ENCODE measurements at regions not wholly inside any gene's neighbourhood (a gene's known extent, or its start where the extent isn't known, plus 50 kb on each side); places are given as distances from the start of the nearest gene placed in this dataset.

GRCh38 chr1:216826214-216826613 is 103.0 kb upstream of the ESRRG start:
- no peak for DNase-seq
- no peak overlapping the region for H3K27ac Mint-ChIP-seq
- H3K4me1 Mint-ChIP-seq (ENCODE audit: low read depth) = no peaks in the 10 kb centered on the region
- H3K36me3 Mint-ChIP-seq (ENCODE audit: low read depth) = no peaks in the 10 kb centered on the region
- H3K9me3 Mint-ChIP-seq = peaks cover 5% of the 10 kb centered on the region
- no peaks in the 10 kb centered on the region for H3K27me3 Mint-ChIP-seq
- no peak overlapping the region for H3K4me3 Mint-ChIP-seq

DNA sequence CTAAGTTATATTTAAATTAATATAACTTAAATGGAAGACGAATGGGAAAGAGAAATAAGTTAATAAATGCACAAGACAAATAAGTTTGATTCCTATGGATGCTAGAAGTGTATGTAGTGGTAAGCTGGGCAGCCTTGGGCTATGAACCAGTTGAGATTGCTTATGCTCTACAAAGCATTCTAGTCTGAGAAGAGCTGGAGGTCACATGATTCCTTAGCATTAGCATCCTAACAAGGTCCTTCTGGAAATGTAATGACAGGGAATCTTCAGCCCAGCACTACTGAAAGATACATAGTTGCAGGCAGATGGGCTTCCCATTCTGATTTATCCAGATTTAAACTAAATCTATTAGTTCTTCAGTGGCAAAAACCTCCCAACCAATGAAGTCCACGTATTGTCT is 102.3 kb upstream of the ESRRG start:
- Mint-ChIP-seq H3K9me3 (peaks cover 5% of the 10 kb centered on the region), H3K27me3 (no peaks in the 10 kb centered on the region), H3K4me1 (ENCODE audit: low read depth) (no peaks in the 10 kb centered on the region), H3K36me3 (ENCODE audit: low read depth) (no peaks in the 10 kb centered on the region), H3K27ac (no peak overlapping the region), H3K4me3 (no peak overlapping the region)
- DNase-seq = no peak

- Mint-ChIP-seq H3K4me1 (ENCODE audit: low read depth) (no peaks in the 10 kb centered on the region), H3K9me3 (peaks cover 3% of the 10 kb centered on the region), H3K36me3 (ENCODE audit: low read depth) (no peaks in the 10 kb centered on the region), H3K4me3 (no peak overlapping the region), H3K27ac (no peak overlapping the region), H3K27me3 (no peaks in the 10 kb centered on the region)
- no peak for DNase-seq
These were observed 101.3 kb upstream of the ESRRG start for GRCh38 chr1:216824511-216824910.

DNA sequence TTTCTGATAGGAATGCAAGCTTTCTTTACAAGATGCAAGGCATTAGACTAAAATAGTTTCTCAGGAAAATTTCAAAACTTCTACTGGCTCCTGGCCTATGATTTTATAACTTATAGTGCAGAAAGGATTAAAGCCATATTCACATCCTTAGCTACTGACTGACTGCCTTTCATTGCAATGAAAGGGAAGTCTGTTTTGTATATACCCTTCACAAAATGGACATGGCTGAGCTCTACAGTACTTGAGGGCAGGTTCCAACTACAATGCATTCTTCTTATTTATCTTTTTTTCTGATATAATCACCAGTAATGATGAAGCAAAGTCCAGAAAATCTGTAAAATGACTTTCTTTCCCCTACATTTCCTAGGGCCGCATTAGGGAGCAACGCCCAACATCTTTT is 100.5 kb upstream of the ESRRG start:
- no peak overlapping the region for H3K27ac Mint-ChIP-seq
- no peaks in the 10 kb centered on the region for H3K27me3 Mint-ChIP-seq
- no peak overlapping the region for H3K4me3 Mint-ChIP-seq
- peaks cover 3% of the 10 kb centered on the region for H3K9me3 Mint-ChIP-seq
- no peaks in the 10 kb centered on the region for H3K4me1 Mint-ChIP-seq (ENCODE audit: low read depth)
- DNase-seq = no peak
- no peaks in the 10 kb centered on the region for H3K36me3 Mint-ChIP-seq (ENCODE audit: low read depth)

- H3K27ac Mint-ChIP-seq = no peak overlapping the region
- H3K4me3 Mint-ChIP-seq = no peak overlapping the region
- DNase-seq = no peak
- H3K9me3 Mint-ChIP-seq = peaks cover 3% of the 10 kb centered on the region
- no peaks in the 10 kb centered on the region for H3K4me1 Mint-ChIP-seq (ENCODE audit: low read depth)
- H3K27me3 Mint-ChIP-seq = no peaks in the 10 kb centered on the region
- no peaks in the 10 kb centered on the region for H3K36me3 Mint-ChIP-seq (ENCODE audit: low read depth)
These were observed 99.3 kb upstream of the ESRRG start for GRCh38 chr1:216822480-216822879.

DNA sequence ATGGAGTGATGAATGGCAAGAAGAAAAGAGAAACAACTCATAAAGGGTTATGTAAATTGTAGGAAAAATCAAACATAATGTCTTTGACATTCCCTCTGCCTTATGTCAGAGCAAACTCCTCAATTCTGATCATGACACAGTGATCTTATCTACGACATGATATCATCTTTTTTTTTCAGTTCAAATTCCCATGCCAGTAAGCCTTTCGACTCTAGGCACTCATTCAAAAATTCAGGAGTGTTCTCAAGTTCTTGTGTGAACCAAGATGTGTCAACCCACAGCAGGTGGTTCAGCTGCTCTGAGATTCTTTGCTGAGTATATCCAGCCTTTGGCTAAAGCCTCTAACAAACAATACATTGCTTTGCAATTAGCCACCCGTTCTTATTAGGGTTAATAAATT is 97.1 kb upstream of the ESRRG start:
- no peak for DNase-seq
- H3K4me1 Mint-ChIP-seq (ENCODE audit: low read depth) = no peaks in the 10 kb centered on the region
- H3K27ac Mint-ChIP-seq = no peak overlapping the region
- H3K27me3 Mint-ChIP-seq = no peaks in the 10 kb centered on the region
- peaks cover 3% of the 10 kb centered on the region for H3K9me3 Mint-ChIP-seq
- H3K4me3 Mint-ChIP-seq = no peak overlapping the region
- H3K36me3 Mint-ChIP-seq (ENCODE audit: low read depth) = no peaks in the 10 kb centered on the region

GRCh38 chr1:216818284-216818683 is 95.1 kb upstream of the ESRRG start:
- Mint-ChIP-seq H3K27me3 (no peaks in the 10 kb centered on the region), H3K9me3 (peaks cover 3% of the 10 kb centered on the region), H3K36me3 (ENCODE audit: low read depth) (no peaks in the 10 kb centered on the region), H3K4me1 (ENCODE audit: low read depth) (no peaks in the 10 kb centered on the region), H3K27ac (no peak overlapping the region), H3K4me3 (no peak overlapping the region)
- DNase-seq = no peak

DNA sequence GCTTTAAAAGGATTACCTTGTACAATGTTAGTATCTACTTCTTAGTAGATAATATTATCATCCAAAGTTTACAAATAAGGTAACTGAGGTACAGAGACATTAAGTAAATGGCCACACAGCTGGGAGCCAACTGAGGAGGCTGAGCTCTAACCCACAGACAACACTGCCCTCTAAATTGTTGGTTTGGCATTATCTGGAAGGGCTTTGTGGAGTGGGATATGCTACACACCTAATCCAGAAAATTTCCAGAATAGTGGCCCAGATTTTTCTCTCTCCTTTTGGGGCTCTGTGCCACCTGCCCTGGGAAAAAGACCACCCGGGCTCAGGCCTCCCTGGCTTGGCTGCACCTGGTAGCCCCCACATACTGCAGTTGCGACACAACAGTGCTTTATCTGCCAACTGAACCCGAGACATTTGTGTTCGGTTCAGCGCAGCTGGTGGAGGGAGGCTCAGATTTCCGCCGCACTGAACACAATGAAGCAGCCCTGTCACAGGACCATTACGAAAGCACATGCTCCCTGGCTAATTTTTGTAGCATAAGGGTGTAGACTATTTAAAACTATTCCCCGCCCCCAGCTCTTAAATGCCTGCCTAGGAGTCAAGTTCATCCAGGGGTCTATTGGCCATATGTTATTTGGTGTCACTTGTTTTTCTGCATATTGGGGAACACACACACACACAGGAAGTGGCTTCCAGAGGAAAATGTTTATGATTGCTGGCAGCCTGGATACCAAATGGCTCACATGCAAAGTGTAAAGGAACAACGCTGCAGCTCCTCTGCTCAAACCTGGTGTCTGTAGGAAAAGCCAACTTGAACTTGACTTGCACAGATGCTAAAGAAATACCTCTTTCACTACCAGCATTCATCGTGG is 92.3 kb upstream of the ESRRG start:
- H3K9me3 Mint-ChIP-seq = no peaks in the 10 kb centered on the region
- no peak for DNase-seq
- H3K36me3 Mint-ChIP-seq (ENCODE audit: low read depth) = no peaks in the 10 kb centered on the region
- H3K4me3 Mint-ChIP-seq = no peak overlapping the region
- no peaks in the 10 kb centered on the region for H3K4me1 Mint-ChIP-seq (ENCODE audit: low read depth)
- no peak overlapping the region for H3K27ac Mint-ChIP-seq
- H3K27me3 Mint-ChIP-seq = no peaks in the 10 kb centered on the region

DNA sequence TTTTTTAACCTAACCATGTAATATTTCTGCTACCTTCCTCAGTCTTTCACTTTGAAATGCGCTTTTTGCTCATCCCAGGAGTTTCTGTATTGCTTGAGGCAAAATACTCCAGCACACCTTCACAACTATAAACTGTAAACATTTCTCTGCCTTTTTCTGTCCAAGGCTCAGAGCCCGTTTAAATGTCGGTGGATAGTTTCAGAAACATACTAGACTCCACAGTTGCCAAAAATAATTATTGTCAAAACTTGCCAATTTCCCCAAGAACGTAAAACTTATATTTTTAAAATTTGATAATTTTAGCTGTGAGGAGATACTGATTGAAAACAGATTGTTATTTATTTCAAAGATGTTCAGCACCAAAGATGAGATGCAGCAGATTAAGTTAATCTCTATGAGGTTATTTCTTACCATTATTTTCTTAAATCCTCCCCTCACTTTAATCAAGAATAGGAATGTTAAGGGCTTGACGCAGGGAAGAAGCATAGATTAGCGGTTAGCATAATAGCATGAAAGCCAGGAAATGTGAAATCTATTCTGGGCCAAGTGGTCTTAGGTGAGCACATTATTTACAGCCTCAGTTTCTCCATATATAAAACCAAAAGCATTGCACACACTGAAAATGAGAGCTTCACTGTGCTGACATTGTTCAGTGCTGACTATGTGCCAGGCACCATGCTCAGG is 91.5 kb upstream of the ESRRG start:
- no peaks in the 10 kb centered on the region for H3K27me3 Mint-ChIP-seq
- H3K27ac Mint-ChIP-seq = no peak overlapping the region
- no peak for DNase-seq
- no peaks in the 10 kb centered on the region for H3K36me3 Mint-ChIP-seq (ENCODE audit: low read depth)
- H3K9me3 Mint-ChIP-seq = no peaks in the 10 kb centered on the region
- no peak overlapping the region for H3K4me3 Mint-ChIP-seq
- H3K4me1 Mint-ChIP-seq (ENCODE audit: low read depth) = no peaks in the 10 kb centered on the region

DNA sequence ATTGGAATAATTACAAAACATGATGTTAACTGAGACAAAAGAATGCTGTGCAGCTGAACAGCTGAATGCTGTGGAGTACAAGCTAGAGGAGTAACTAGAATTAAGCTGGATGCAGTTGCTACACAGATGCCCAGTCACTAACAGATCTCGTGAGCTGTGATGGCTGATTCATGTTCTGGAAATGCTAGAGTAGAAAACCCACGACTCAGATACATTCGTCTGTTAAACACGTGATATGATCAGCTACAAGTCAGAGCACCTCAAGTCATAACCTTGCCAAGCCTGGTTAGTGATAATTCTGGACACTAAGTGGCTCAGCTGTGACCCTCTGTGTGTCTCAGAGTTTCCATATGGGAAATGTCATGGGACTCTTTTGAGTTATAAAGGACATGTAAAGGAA is 89.7 kb upstream of the ESRRG start:
- H3K36me3 Mint-ChIP-seq (ENCODE audit: low read depth) = no peaks in the 10 kb centered on the region
- no peaks in the 10 kb centered on the region for H3K27me3 Mint-ChIP-seq
- H3K27ac Mint-ChIP-seq = no peak overlapping the region
- H3K4me1 Mint-ChIP-seq (ENCODE audit: low read depth) = no peaks in the 10 kb centered on the region
- H3K4me3 Mint-ChIP-seq = no peak overlapping the region
- DNase-seq = no peak
- no peaks in the 10 kb centered on the region for H3K9me3 Mint-ChIP-seq

DNA sequence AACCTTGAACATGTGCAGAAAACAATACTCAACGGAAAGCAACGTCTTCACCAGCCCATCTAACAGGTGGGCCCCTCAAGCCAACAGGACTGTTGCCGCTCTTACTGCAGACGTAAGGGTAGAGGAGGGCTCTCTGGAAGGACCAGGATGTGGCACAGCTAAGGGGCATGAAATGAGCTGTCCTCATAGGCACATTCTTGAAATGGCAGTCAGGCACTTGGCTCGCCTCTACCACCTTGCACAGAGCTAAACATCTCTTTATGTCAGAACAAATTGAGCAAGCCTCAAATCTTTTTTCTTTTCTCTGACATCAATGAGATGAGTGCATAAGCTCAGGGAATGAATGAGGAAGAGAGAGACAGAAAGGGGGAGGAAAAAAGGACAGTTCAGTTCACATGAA is 86.4 kb upstream of the ESRRG start:
- no peaks in the 10 kb centered on the region for H3K36me3 Mint-ChIP-seq (ENCODE audit: low read depth)
- no peak overlapping the region for H3K27ac Mint-ChIP-seq
- no peak for DNase-seq
- no peak overlapping the region for H3K4me3 Mint-ChIP-seq
- no peaks in the 10 kb centered on the region for H3K4me1 Mint-ChIP-seq (ENCODE audit: low read depth)
- H3K9me3 Mint-ChIP-seq = peaks cover 2% of the 10 kb centered on the region
- no peaks in the 10 kb centered on the region for H3K27me3 Mint-ChIP-seq

- Mint-ChIP-seq H3K4me1 (ENCODE audit: low read depth) (no peaks in the 10 kb centered on the region), H3K36me3 (ENCODE audit: low read depth) (no peaks in the 10 kb centered on the region), H3K27ac (no peak overlapping the region), H3K27me3 (no peaks in the 10 kb centered on the region), H3K9me3 (peaks cover 2% of the 10 kb centered on the region), H3K4me3 (no peak overlapping the region)
- DNase-seq = no peak
These were observed 84.5 kb upstream of the ESRRG start for GRCh38 chr1:216807696-216808095.

DNA sequence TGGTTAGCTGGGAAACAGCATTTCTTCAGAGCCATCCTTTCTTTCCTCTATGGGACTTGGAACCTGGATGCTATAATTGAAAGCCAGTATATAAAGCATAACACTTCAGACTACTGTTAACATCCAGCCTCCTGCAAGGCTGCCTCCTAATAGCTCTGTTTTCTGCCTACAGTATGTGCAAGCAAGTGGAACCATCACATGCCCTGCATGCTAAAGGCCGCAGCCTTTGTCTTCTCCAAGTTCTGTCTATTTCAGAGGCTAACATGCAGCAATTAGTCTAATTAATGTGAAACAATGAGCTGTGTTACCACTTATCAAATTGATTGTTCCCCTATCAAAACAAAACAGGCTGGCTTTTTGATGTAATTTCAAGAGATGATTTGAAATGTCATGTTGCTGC is 82.7 kb upstream of the ESRRG start:
- H3K4me3 Mint-ChIP-seq = no peak overlapping the region
- H3K27me3 Mint-ChIP-seq = no peaks in the 10 kb centered on the region
- no peaks in the 10 kb centered on the region for H3K36me3 Mint-ChIP-seq (ENCODE audit: low read depth)
- DNase-seq = no peak
- H3K4me1 Mint-ChIP-seq (ENCODE audit: low read depth) = no peaks in the 10 kb centered on the region
- peaks cover 2% of the 10 kb centered on the region for H3K9me3 Mint-ChIP-seq
- no peak overlapping the region for H3K27ac Mint-ChIP-seq

DNA sequence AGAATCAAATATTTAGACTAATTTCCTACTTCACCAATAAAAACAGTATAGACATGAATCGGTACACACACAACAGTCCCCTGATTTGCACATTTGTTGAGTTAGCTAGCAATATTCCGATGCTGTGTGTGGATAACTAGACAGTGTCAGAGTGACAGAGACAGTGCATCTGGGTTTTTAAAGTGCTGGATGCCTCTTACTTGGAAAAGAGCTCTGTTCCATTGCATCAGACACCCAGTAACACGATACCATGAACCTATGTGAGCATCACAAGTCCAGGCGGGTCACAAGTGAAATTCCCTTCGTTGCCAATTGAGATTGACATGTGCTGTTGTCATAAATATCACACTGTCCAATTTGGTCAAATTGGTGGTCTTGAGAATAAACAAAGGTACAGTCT is 82.0 kb upstream of the ESRRG start:
- DNase-seq = no peak
- H3K36me3 Mint-ChIP-seq (ENCODE audit: low read depth) = no peaks in the 10 kb centered on the region
- peaks cover 2% of the 10 kb centered on the region for H3K9me3 Mint-ChIP-seq
- H3K4me3 Mint-ChIP-seq = no peak overlapping the region
- no peaks in the 10 kb centered on the region for H3K4me1 Mint-ChIP-seq (ENCODE audit: low read depth)
- H3K27ac Mint-ChIP-seq = no peak overlapping the region
- H3K27me3 Mint-ChIP-seq = no peaks in the 10 kb centered on the region

DNA sequence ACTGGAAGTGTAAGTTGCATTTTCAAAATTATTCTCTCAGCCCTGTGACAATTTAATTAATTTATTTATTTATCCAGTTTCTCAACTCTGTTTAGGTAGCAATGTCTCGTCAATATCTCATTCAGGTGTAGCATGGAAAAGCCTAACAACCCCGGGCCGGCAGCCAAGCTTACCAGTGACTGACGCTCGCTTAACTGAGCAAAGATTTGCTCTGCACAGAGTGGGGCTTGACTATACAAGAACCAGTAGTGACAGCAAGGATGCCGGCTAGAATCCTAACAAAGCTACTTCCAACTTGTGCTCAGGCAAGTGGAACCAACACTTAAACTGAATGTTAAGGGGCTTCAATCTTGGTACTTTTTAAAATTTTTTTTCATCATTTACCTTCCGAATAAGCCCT is 80.9 kb upstream of the ESRRG start:
- DNase-seq = no peak
- no peaks in the 10 kb centered on the region for H3K27me3 Mint-ChIP-seq
- H3K9me3 Mint-ChIP-seq = peaks cover 2% of the 10 kb centered on the region
- H3K27ac Mint-ChIP-seq = no peak overlapping the region
- H3K36me3 Mint-ChIP-seq (ENCODE audit: low read depth) = no peaks in the 10 kb centered on the region
- no peak overlapping the region for H3K4me3 Mint-ChIP-seq
- no peaks in the 10 kb centered on the region for H3K4me1 Mint-ChIP-seq (ENCODE audit: low read depth)
